B cell (primary cell): ENCODE measurements at regions not wholly inside any gene's neighbourhood (a gene's known extent, or its start where the extent isn't known, plus 50 kb on each side); places are given as distances from the start of the nearest gene placed in this dataset.

Source experiments
- ATAC-seq: fragments of 200-7000 bp; cut with Tn5 transposase; one replicate; pipeline ENCODE4 v1.10.0; 2021; ENCODE audit warnings: low read depth, mild to moderate bottlenecking, moderate number of reproducible peaks, moderate library complexity
- CTCF ChIA-PET: fragments of 350-600 bp; sonication (Branson Sonifier 250); formaldehyde crosslinking; loops from one replicate; lab custom pipeline; 2021; ENCODE audit warnings: antibody characterized with exemption, inconsistent platforms; lab: Charles Lee
- POLR2A ChIA-PET: fragments of 350-600 bp; sonication (Branson Sonifier 250); formaldehyde crosslinking; loops from one replicate; lab custom pipeline; 2021; ENCODE audit warnings: antibody characterized with exemption; lab: Charles Lee
- DNase-seq: peaks from one replicate; pipeline ENCODE4 v3.0.0; 2013
- H2AFZ ChIP-seq: 2 replicates; pipeline ENCODE4 v1.6.1; 2012; ENCODE audit warnings: mild to moderate bottlenecking, low read depth, low read length; ENCODE audit not compliant: insufficient read depth, poor library complexity, severe bottlenecking
- H3K27ac ChIP-seq, 2 donors: 1 replicate in 1 of 2; 2 replicates in 1 of 2; pipeline ENCODE4 v1.5.1; 2012 to 2013; ENCODE audit warnings: low read length in 2 of 2, mild to moderate bottlenecking in 2 of 2, moderate library complexity in 1 of 2
- H3K27me3 ChIP-seq, 4 experiments: fragments of 200-600 bp in 1 of 4; sonication (generic) in 1 of 4; replicated peaks in 1 of 4; 1 replicate in 2 of 4; 2 replicates in 2 of 4; pipeline versions ENCODE4 v1.6.1 to v1.7.0; 2013 to 2016; ENCODE audit warnings: low read length in 3 of 4, mild to moderate bottlenecking in 2 of 4, mixed read lengths in 1 of 4, moderate library complexity in 1 of 4; ENCODE audit not compliant: insufficient read depth in 4 of 4, control insufficient read depth in 3 of 4; ENCODE audit errors: control extremely low read depth in 1 of 4
- H3K36me3 ChIP-seq, 2 experiments: replicated peaks in 1 of 2; 1 replicate in 1 of 2; 2 replicates in 1 of 2; pipeline versions ENCODE4 v1.6.1 to v1.7.1; 2013; ENCODE audit warnings: low read length in 1 of 2; ENCODE audit not compliant: insufficient read depth in 2 of 2, control insufficient read depth in 1 of 2; ENCODE audit errors: control extremely low read depth in 1 of 2, extremely low read depth in 1 of 2
- H3K4me1 ChIP-seq, 2 donors: fragments of 200-600 bp in 1 of 2; sonication (generic) in 1 of 2; 1 replicate in 1 of 2; 2 replicates in 1 of 2; pipeline versions ENCODE4 v1.5.1 to v1.6.1; 2013 to 2017; ENCODE audit warnings: low read length in 2 of 2; ENCODE audit not compliant: control insufficient read depth in 2 of 2, insufficient read depth in 2 of 2
- H3K4me2 ChIP-seq: replicated peaks from 2 replicates; pipeline ENCODE3; 2012; ENCODE audit warnings: mild to moderate bottlenecking, low read depth, low read length; ENCODE audit not compliant: poor library complexity, severe bottlenecking
- H3K4me3 ChIP-seq, 5 experiments: fragments of 200-600 bp in 1 of 5; sonication (generic) in 1 of 5; 1 replicate in 3 of 5; 2 replicates in 2 of 5; pipeline versions ENCODE4 v1.5.1 to v1.7.0; 2011 to 2016; ENCODE audit warnings: low read length in 4 of 5, mild to moderate bottlenecking in 4 of 5, low read depth in 2 of 5, control low read depth in 1 of 5, moderate library complexity in 1 of 5; ENCODE audit not compliant: insufficient read depth in 1 of 5; ENCODE audit errors: control extremely low read depth in 1 of 5, extremely low read depth in 1 of 5
- H3K79me2 ChIP-seq: fragments of 200-600 bp; sonication (generic); one replicate; pipeline ENCODE4 v1.6.0; 2016; ENCODE audit warnings: low read length; ENCODE audit not compliant: control insufficient read depth, insufficient read depth
- H3K9ac ChIP-seq: fragments of 200-600 bp; sonication (generic); 2 replicates; pipeline ENCODE4 v1.6.1; 2017; ENCODE audit warnings: mild to moderate bottlenecking, low read length, moderate library complexity
- H3K9me3 ChIP-seq, 3 donors: one replicate each; pipeline versions ENCODE4 v1.6.1 to v1.7.1; 2013; ENCODE audit warnings: low read length in 2 of 3; ENCODE audit not compliant: control insufficient read depth in 2 of 3, insufficient read depth in 1 of 3; ENCODE audit errors: control extremely low read depth in 1 of 3
- H4K20me1 ChIP-seq: 2 replicates; pipeline ENCODE4 v1.6.0; 2012; ENCODE audit warnings: mild to moderate bottlenecking, low read length; ENCODE audit not compliant: insufficient read depth, control insufficient read depth, poor library complexity, severe bottlenecking
- H3K27ac Mint-ChIP-seq: one replicate; pipeline ENCODE4 v1.8.0; 2021; ENCODE audit warnings: mixed read lengths
- H3K27me3 Mint-ChIP-seq: one replicate; pipeline ENCODE4 v1.8.0; 2021; ENCODE audit warnings: mixed read lengths
- H3K4me1 Mint-ChIP-seq: one replicate; pipeline ENCODE4 v1.8.0; 2021; ENCODE audit warnings: mixed read lengths
- H3K4me3 Mint-ChIP-seq: one replicate; pipeline ENCODE4 v1.8.0; 2021; ENCODE audit warnings: mixed read lengths
- H3K9me3 Mint-ChIP-seq: one replicate; pipeline ENCODE4 v1.8.0; 2022; ENCODE audit warnings: mixed read lengths; ENCODE audit not compliant: insufficient read depth
- EZH2 ChIP-seq: IDR thresholded peaks from 2 replicates; pipeline ENCODE4 v1.6.1; 2012; ENCODE audit warnings: borderline replicate concordance, low read depth, mild to moderate bottlenecking, moderate library complexity, low read length; ENCODE audit not compliant: insufficient read depth, poor library complexity, severe bottlenecking
- WGBS: methylation state at CpG from one replicate; pipeline ENCODE4 v1.1.5; 2013; ENCODE audit warnings: missing lambda C conversion rate; ENCODE audit not compliant: insufficient coverage; 5-methylcytosine and 5-hydroxymethylcytosine counted together
- intact Hi-C: fragments of 100-400 bp; cut with micrococcal nuclease; formaldehyde crosslinking; loops from one replicate; pipeline ENCODE4 v1.10.0; 2022
- TF ChIP-seq, protein P1 (sequence below): fragments of 200-600 bp; IDR thresholded peaks from one replicate; pipeline ENCODE4 v1.8.0; 2022; ENCODE audit warnings: antibody characterized with exemption, mild to moderate bottlenecking

DNA sequence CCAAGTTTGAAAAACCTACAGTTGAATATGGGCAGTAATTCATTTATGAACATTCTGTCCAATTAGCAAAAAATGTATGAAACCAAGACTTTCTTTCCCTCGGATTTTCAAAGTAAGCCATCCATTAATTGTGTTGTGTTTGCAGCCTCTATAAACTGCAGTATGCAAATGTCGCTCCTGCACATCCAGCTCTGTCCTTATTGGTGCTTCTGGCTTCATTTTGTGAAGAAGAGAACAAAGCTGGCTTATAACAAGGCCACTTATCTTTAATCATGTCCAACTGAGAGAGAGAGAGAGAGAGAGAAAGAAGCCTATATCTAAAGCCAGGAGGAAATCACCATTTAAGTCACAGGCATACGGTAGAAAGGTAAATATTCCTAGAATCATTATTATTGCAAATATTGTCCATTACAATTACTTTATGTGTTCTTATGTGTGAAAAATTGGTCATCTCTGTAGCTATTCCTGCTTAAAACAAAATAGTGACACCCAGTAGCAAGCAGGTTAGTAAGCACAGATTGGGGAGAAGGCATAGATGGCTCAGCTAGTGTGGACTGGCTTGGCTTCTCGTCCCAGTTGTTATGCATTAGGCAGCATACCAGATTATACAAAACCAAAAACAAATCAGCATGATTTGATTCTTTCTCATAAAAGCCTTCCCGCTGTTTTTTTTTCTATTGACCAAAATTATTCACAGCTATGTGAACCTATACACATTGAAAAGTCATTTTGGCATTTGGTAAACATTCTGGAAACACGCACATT is 726.4 kb upstream of the SOX11 start:
- no peaks in the 10 kb centered on the region for H3K27me3 Mint-ChIP-seq
- no peak for TF ChIP-seq EZH2
- TF ChIP-seq, protein P1, sequence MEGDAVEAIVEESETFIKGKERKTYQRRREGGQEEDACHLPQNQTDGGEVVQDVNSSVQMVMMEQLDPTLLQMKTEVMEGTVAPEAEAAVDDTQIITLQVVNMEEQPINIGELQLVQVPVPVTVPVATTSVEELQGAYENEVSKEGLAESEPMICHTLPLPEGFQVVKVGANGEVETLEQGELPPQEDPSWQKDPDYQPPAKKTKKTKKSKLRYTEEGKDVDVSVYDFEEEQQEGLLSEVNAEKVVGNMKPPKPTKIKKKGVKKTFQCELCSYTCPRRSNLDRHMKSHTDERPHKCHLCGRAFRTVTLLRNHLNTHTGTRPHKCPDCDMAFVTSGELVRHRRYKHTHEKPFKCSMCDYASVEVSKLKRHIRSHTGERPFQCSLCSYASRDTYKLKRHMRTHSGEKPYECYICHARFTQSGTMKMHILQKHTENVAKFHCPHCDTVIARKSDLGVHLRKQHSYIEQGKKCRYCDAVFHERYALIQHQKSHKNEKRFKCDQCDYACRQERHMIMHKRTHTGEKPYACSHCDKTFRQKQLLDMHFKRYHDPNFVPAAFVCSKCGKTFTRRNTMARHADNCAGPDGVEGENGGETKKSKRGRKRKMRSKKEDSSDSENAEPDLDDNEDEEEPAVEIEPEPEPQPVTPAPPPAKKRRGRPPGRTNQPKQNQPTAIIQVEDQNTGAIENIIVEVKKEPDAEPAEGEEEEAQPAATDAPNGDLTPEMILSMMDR, result no peak
- ATAC-seq, result no peak
- Histone ChIP-seq H3K27ac (no peak overlapping the region), H3K4me2 (no peak overlapping the region), H3K27me3 (no peaks in the 10 kb centered on the region), H2AFZ (no peak overlapping the region), H3K9ac (no peak overlapping the region), H3K9me3 (no peaks in the 10 kb centered on the region), H3K4me1 (no peaks in the 10 kb centered on the region), H3K36me3 (no peaks in the 10 kb centered on the region), H4K20me1 (no peaks in the 10 kb centered on the region), H3K79me2 (no peaks in the 10 kb centered on the region), H3K4me3 (no peak overlapping the region)
- H3K4me3 Mint-ChIP-seq, result no peak overlapping the region
- H3K27ac Mint-ChIP-seq, result no peak overlapping the region
- 67% methylated on average over 1 of the region's 6 CpGs for WGBS
- no peaks in the 10 kb centered on the region for H3K4me1 Mint-ChIP-seq
- intact Hi-C loops, result no loop called here
- ChIA-PET CTCF (no interaction called here), POLR2A (no interaction called here)
- no peak for DNase-seq
- peaks cover 4% of the 10 kb centered on the region for H3K9me3 Mint-ChIP-seq

DNA sequence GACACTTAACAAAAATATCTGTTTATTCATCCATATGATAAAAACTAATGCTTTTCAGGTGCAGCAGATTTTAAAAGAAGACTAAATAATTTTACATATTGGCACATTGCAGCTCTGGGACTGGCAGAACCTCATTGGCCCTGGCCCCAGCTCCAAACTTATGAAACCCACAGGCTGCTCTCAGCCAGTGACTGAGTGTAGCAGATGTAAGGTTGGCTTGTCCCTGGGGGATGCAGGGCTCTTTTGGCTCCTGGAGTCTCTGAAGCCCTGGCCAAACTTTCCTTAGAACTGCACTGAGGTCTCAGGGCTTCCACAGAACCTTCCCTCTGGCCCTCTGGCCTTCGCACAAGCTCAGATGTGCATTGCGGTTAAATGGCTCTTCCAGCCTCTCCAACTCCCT is 725.0 kb upstream of the SOX11 start:
- H3K4me3 Mint-ChIP-seq, result no peak overlapping the region
- WGBS, result 93% methylated on average over 2 of the region's 2 CpGs

More for the DNA sequence above, 725.0 kb upstream of the SOX11 start:
- no peak for ATAC-seq
- H3K36me3 ChIP-seq, result no peaks in the 10 kb centered on the region
- no peak overlapping the region for H3K4me2 ChIP-seq
- no peak overlapping the region for H2AFZ ChIP-seq
- CTCF ChIA-PET, result no interaction called here
- no peak overlapping the region for H3K27ac Mint-ChIP-seq
- H3K27me3 Mint-ChIP-seq, result no peaks in the 10 kb centered on the region
- peaks cover 4% of the 10 kb centered on the region for H3K9me3 Mint-ChIP-seq
- no peak overlapping the region for H3K4me3 ChIP-seq
- POLR2A ChIA-PET, result no interaction called here
- H3K9ac ChIP-seq, result no peak overlapping the region
- no peaks in the 10 kb centered on the region for H3K9me3 ChIP-seq
- intact Hi-C loops, result no loop called here
- H3K27ac ChIP-seq, result no peak overlapping the region
- TF ChIP-seq EZH2, result no peak
- TF ChIP-seq, protein P1, result no peak
- no peaks in the 10 kb centered on the region for H4K20me1 ChIP-seq
- H3K27me3 ChIP-seq, result no peaks in the 10 kb centered on the region
- H3K4me1 Mint-ChIP-seq, result no peaks in the 10 kb centered on the region
- H3K4me1 ChIP-seq, result no peaks in the 10 kb centered on the region
- no peaks in the 10 kb centered on the region for H3K79me2 ChIP-seq
- DNase-seq, result no peak
